ENCODE measurements at regions not wholly inside any gene's neighbourhood (a gene's known extent, or its start where the extent isn't known, plus 50 kb on each side); places are given as distances from the start of the nearest gene placed in this dataset.

DNA sequence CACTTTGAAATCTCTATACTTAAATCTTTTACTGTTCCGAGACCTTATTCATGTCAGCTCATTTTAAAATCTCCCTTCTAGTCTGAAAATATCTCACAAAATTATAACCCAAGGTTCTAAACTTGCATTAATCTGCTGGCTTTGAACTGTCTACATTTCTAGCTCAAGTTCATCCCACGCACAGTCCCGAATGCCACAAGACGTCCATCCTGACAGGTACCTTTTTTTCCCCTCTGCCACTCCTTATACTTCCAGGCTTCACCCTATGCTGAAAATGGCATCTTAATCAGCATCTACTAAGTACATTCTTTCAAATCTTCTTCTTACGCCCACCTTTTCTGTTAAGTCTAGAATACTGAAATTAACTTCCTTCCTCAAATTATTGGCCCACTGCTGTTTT lies 259.2 kb upstream of the GALNTL6 start:
- H3K27ac Mint-ChIP-seq (ENCODE audit: unreplicated experiment): no peak overlapping the region
- intact Hi-C loops (cut with micrococcal nuclease; ENCODE audit: unreplicated experiment): no loop called here
- Histone ChIP-seq H3K4me3 (ENCODE audit: low read depth, low read length) (no peak overlapping the region), H3K36me3 (ENCODE audit: control insufficient read depth, insufficient read depth, low read length) (no peaks in the 10 kb centered on the region), H3K4me1 (no peaks in the 10 kb centered on the region), H3K9me3 (no peaks in the 10 kb centered on the region), H3K27me3 (replicated peaks; ENCODE audit: control insufficient read depth, insufficient read depth, low read length) (no peaks in the 10 kb centered on the region)
- POLR2A ChIA-PET: no interaction called here
- H3K4me1 Mint-ChIP-seq (ENCODE audit: low read depth, unreplicated experiment): no peaks in the 10 kb centered on the region
- no peaks in the 10 kb centered on the region for H3K36me3 Mint-ChIP-seq (ENCODE audit: insufficient read depth, unreplicated experiment)
- CTCF ChIA-PET: no interaction called here
- TF ChIP-seq, protein P1, sequence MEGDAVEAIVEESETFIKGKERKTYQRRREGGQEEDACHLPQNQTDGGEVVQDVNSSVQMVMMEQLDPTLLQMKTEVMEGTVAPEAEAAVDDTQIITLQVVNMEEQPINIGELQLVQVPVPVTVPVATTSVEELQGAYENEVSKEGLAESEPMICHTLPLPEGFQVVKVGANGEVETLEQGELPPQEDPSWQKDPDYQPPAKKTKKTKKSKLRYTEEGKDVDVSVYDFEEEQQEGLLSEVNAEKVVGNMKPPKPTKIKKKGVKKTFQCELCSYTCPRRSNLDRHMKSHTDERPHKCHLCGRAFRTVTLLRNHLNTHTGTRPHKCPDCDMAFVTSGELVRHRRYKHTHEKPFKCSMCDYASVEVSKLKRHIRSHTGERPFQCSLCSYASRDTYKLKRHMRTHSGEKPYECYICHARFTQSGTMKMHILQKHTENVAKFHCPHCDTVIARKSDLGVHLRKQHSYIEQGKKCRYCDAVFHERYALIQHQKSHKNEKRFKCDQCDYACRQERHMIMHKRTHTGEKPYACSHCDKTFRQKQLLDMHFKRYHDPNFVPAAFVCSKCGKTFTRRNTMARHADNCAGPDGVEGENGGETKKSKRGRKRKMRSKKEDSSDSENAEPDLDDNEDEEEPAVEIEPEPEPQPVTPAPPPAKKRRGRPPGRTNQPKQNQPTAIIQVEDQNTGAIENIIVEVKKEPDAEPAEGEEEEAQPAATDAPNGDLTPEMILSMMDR (IDR thresholded peaks at IDR 0.05; ENCODE audit: insufficient read depth in 1 of 2, low read depth in 1 of 2, low read length in 1 of 2, severe bottlenecking in 1 of 2, unreplicated experiment in 1 of 2): no peak
- peaks cover 5% of the 10 kb centered on the region for H3K27me3 Mint-ChIP-seq (ENCODE audit: insufficient read depth, unreplicated experiment)
- H3K9me3 Mint-ChIP-seq (ENCODE audit: unreplicated experiment): no peaks in the 10 kb centered on the region
- BruUV-seq (replicated peaks): no TSS peak
- DNase-seq: no peak
- H3K4me3 Mint-ChIP-seq (ENCODE audit: unreplicated experiment): no peak overlapping the region

DNA sequence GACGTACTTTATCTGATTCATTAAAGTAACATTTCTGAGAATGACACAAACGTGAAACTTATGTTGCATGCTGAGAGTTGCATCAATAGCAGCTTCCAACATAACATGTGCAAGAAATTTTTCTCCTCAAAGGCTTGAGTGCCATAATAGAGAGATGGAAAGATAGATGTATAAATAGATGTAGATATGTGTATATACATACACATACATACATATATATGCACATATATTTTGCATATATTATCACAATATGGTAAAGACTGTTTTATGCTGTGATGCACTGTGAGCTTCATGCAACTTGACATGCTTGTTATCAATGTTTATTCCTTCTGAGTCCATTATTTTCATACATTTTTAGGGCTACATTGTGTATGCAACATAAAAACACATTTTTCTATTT lies 270.6 kb upstream of the GALNTL6 start:
- H3K27ac Mint-ChIP-seq (ENCODE audit: unreplicated experiment): no peak overlapping the region
- no peak for DNase-seq
- Histone ChIP-seq H3K36me3 (ENCODE audit: control insufficient read depth, insufficient read depth, low read length) (no peaks in the 10 kb centered on the region), H3K4me3 (ENCODE audit: low read depth, low read length) (no peak overlapping the region), H3K4me1 (no peaks in the 10 kb centered on the region), H3K27me3 (replicated peaks; ENCODE audit: control insufficient read depth, insufficient read depth, low read length) (no peaks in the 10 kb centered on the region), H3K9me3 (no peaks in the 10 kb centered on the region)
- H3K4me1 Mint-ChIP-seq (ENCODE audit: low read depth, unreplicated experiment): no peaks in the 10 kb centered on the region
- no peaks in the 10 kb centered on the region for H3K36me3 Mint-ChIP-seq (ENCODE audit: insufficient read depth, unreplicated experiment)
- TF ChIP-seq, protein P1 (IDR thresholded peaks at IDR 0.05; ENCODE audit: insufficient read depth in 1 of 2, low read depth in 1 of 2, low read length in 1 of 2, severe bottlenecking in 1 of 2, unreplicated experiment in 1 of 2): no peak
- BruUV-seq (replicated peaks): no TSS peak
- intact Hi-C loops (cut with micrococcal nuclease; ENCODE audit: unreplicated experiment): no loop called here
- no peaks in the 10 kb centered on the region for H3K27me3 Mint-ChIP-seq (ENCODE audit: insufficient read depth, unreplicated experiment)
- POLR2A ChIA-PET: no interaction called here
- H3K4me3 Mint-ChIP-seq (ENCODE audit: unreplicated experiment): no peak overlapping the region
- H3K9me3 Mint-ChIP-seq (ENCODE audit: unreplicated experiment): peaks cover 9% of the 10 kb centered on the region
- CTCF ChIA-PET: no interaction called here

DNA sequence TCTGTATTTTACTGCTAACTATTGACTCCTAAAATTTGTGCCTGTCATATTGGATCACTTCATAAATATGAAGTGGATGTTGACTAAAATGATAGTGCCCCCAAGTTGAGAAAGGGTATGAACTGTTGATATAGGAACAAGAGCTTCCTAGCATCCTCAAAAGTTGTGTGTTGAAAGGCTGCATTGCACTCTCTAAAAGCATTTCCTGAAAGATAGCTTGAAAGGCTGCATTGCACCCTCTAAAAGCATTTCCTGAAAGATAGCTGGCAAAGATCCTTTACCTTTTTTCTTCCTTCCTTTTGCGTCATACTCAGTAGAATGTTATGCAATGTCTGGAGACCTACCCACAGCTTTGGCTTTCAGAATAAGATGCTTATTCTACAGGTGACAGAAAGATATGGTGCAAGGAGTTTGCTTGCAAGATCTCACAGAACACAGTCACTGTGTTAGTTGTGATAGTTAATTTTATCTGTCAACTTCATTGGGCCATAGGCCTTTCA lies 274.6 kb upstream of the GALNTL6 start:
- intact Hi-C loops (cut with micrococcal nuclease; ENCODE audit: unreplicated experiment): no loop called here
- no peaks in the 10 kb centered on the region for H3K36me3 Mint-ChIP-seq (ENCODE audit: insufficient read depth, unreplicated experiment)
- Histone ChIP-seq H3K4me3 (ENCODE audit: low read depth, low read length) (no peak overlapping the region), H3K27me3 (replicated peaks; ENCODE audit: control insufficient read depth, insufficient read depth, low read length) (no peaks in the 10 kb centered on the region), H3K36me3 (ENCODE audit: control insufficient read depth, insufficient read depth, low read length) (no peaks in the 10 kb centered on the region), H3K9me3 (no peaks in the 10 kb centered on the region), H3K4me1 (no peaks in the 10 kb centered on the region)
- no peaks in the 10 kb centered on the region for H3K9me3 Mint-ChIP-seq (ENCODE audit: unreplicated experiment)
- H3K27ac Mint-ChIP-seq (ENCODE audit: unreplicated experiment): no peak overlapping the region
- H3K4me1 Mint-ChIP-seq (ENCODE audit: low read depth, unreplicated experiment): no peaks in the 10 kb centered on the region
- no TSS peak for BruUV-seq (replicated peaks)
- ChIA-PET POLR2A (no interaction called here), CTCF (no interaction called here)
- H3K4me3 Mint-ChIP-seq (ENCODE audit: unreplicated experiment): no peak overlapping the region
- TF ChIP-seq, protein P1 (IDR thresholded peaks at IDR 0.05; ENCODE audit: insufficient read depth in 1 of 2, low read depth in 1 of 2, low read length in 1 of 2, severe bottlenecking in 1 of 2, unreplicated experiment in 1 of 2): no peak
- H3K27me3 Mint-ChIP-seq (ENCODE audit: insufficient read depth, unreplicated experiment): no peaks in the 10 kb centered on the region
- DNase-seq: no peak
